Pulmonary artery endothelial cell (primary cell): ENCODE measurements at regions not wholly inside any gene's neighbourhood (a gene's known extent, or its start where the extent isn't known, plus 50 kb on each side); places are given as distances from the start of the nearest gene placed in this dataset.
"Not testable (repeated sequence)": the region's sequence is repeated elsewhere in the genome, so short reads cannot be mapped to it uniquely, and the experiment has no call there.

ENCODE experiments used
- DNase-seq: peaks from one replicate; pipeline ENCODE4 v3.0.0-alpha.2; 2011; ENCODE audit warnings: low read depth, low spot score

DNA sequence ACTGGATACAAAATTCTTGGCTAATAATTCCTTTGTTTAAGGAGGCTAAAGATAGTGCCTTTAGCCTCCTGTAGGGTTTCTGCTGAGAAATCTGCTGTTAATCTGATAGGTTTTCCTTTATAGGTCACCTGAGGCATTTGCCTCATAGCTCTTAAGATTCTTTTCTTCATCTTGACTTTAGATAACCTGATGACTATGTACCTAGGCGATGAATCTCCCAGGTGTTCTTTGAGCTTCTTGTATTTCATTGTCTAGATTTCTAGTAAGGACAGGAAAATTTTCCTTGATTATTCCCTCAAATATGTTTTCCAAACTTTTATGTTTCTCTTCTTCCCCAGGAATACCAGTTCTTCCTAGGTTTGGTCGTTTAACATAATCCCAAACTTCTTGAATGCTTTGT, 479.4 kb upstream of the MAN1A1 start:
- no peak for DNase-seq

DNA sequence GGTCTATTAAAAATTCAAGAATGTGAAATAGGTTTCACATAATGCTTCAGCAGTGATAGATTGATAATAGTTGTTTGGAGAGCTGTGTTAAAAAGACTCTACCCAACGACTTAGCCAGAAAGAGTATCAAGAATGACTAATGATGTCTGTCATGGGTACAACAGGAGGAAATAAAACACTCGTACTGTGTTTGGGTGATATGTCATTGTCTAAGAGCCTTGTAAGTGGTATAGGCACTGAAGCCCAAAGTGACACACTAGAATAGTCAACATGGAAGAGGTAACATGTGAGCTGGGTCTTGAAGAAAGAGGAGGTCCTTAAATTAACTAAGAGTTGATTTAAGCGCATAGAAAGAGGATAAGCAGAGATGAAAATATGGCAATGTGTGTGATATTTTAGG, 471.8 kb upstream of the MAN1A1 start:
- DNase-seq, result no peak

DNA sequence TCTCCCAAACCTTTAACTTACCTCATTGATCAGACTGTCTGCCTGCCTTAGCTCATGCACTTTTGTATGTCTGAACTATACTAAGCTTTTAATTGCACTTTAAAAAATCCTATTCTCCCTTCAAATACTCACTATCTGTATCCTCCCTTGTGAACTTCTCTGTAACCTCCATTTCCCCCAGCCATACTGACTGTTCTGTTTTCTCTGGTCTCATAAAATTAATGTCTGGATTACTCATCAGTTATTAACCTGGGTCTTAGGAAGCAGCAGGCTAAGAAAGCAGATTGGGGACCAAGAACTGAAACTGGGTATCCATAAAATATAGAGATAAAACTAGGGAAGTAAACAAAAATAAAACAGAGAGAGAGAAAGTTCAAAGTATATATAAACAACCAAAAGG, 469.3 kb upstream of the MAN1A1 start:
- DNase-seq, result no peak

DNA sequence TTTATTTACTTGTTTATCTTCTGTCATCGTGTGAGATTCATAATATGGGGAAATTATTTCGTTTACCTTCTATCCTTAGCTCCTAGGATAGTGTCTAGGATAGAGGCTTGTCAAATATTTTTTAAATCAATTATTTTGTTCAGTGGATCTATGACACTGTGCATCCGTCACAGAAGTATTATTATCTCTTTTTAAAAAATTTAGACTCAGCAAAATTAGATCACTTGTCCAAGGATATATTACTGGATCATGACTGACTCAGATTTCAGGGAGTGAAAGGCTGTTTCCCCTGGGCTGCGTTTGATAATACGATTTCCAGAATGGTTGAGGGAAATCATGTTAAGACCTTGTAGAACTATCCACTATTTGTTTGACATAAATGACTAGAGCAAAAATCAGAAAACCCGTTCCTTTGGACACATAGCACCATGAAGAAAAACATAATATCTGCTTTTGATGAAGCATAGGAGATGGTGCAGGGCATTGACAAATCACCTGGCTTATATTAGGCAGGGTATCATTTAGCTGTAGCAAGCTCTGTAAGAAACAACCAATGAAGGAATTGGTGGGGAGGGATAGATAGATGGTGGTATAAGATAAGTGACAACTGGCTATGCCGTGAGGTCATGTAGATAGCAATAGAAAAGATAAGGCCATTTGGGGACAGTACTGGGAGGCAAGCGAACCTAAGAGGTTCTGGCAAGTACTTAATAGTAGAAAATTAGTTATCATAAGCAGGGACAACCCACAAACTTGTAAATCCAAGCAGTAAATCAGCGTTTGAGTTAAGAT, 465.2 kb upstream of the MAN1A1 start:
- no peak for DNase-seq

DNA sequence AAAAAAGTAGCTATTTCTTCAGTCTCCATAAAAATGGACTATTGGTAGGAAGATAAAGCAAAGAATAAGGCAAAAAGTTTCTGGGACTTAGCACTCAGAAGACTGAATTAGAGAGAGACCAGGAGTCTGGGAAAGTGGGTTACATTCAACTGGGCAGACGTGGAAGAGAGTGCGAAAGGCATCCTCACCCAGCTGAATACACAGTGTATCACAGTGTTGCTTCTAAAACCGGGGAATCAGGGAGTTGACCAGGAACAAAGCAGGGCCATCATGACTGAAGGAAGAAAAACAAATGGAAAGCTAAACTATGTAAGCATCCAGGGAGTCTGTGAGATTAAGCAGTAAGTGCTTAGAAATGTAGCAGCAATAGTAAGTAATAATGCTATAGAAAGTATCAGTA, 452.9 kb upstream of the MAN1A1 start:
- DNase-seq, result no peak

DNA sequence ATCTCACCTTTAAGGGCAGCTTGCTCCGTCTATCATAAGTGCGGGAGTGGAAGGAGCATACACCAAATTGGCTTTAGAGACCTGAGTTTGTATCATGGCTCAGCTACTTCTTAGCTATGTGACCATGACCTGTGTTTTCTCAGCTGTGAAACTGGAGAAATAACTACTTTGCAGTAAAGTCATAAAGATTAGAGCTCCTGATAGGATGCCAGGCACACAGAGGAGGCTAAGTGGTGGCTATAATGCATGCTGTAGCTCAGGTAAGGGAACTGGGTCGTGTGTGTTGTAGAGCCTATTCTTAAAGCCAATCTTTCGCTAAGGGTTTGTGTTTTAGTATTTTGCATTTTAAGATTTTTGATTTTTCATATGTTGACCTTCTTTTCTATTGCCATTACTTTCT, 451.5 kb upstream of the MAN1A1 start:
- no peak for DNase-seq

DNA sequence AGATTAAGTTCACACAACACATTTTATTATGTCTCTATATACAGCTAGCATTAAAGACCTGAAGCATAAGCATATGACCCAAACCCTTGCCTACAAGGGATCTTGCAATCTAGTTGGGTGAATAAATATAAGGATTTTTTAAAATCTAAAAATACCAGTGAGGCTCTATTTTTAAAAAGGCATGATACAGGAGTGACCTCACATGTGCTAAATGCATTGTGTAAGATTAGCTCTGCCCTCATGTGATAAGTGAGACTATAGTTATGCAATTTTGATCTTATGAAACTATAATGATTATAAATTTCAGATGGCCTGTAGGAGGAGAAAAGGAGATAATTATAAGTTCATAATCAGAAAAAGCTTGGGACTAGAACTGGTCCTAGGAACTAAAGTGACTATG, 451.0 kb upstream of the MAN1A1 start:
- DNase-seq, result no peak

DNA sequence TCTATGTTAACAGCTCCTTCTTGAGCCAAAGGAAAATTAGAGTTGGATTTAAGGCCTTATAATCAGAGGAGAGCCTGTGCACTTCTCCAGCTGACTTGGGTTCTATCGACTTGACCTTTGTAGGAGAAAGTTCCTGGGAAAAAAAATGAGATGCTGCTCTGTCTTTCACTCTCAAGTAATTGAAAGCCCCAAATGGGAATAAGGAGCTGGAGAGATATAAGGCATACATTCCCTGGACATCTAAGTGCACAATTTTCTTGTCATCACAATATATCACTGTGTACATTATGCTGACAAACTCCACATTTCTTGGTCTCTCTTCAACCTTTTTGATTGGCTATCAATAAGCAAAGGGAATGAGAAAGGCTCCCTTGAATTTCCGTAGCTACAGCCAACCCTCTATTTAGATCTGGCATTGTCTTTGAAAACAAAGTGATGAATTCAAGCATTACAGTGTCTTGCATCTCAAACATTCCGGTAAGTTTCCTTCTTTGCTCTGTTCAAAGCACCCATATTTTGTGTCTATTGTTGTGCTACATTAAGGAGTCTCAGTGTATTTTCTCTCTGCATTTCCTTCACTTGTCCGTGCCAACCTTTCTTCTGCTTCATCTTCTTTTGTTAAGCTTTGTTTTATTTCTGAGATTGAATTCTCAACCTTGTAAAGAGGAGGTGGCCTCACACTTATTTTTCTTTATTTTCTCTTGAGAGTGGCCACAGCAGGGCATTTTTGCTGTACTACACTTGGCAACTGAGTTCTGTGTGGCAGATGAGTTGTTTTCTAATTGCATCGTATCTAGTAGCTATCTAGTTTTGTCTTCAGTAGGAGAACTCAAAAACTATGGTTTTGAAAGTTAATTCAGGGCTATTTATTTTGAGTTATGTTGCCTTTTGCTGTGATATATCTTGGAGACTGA, 450.3 kb upstream of the MAN1A1 start:
- DNase-seq, result no peak

DNA sequence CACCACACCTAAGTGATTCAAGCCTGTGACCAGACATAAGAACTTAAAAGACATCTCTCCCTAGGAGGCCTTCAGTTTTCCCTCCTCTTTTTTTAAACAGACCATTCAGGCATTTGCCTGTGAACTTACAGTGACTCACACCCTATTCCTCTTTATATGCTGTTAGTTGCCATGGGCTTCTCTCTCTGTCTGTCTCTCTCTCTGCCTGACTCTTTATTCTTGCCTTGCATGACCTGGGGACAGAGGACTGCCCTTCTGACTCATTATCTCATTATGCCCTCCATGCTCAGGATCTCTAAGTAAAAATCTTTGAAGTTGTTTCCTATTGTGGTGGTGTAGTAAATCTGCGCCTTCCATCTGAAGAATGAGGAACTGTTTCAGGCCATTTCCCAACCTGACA, 442.2 kb upstream of the MAN1A1 start:
- no peak for DNase-seq

DNA sequence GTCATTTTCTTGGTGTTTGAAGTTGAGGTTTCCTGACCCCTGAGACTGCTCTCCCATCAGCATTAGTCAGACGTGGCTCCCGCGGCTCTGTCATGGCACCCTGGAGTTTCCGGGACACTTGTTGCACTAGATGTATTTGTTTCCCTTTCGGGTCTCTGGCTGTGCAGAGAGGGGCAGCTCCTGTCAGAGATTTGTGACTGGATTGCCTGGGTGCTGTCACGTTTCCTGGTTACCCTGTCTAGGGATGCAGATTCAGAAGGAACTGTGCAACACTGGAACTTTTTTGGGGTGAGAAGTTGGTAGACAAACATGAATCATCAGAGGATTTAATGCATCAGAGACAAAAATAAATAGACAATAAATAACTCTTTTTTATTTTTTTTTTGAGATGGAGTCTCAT, 431.8 kb upstream of the MAN1A1 start:
- no peak for DNase-seq

DNA sequence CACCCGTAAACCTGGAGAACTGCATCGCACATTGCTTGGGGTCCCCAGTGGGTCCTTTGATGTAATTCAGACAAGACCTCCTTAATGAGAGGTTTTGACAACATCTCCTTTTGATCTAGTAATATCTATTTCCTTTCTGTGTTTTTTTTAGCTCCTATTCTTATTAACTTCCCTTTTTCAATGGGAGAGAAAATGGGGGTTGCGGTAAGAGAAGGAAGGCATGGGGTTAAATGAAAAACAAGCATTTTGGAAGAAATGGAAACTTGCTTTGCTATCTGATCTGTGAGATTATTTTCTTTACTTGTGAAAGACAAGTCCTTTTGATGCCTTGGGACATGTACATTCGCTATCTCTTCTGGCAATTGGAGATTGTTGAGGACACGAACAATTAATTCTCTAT, 418.6 kb upstream of the MAN1A1 start:
- no peak for DNase-seq

DNA sequence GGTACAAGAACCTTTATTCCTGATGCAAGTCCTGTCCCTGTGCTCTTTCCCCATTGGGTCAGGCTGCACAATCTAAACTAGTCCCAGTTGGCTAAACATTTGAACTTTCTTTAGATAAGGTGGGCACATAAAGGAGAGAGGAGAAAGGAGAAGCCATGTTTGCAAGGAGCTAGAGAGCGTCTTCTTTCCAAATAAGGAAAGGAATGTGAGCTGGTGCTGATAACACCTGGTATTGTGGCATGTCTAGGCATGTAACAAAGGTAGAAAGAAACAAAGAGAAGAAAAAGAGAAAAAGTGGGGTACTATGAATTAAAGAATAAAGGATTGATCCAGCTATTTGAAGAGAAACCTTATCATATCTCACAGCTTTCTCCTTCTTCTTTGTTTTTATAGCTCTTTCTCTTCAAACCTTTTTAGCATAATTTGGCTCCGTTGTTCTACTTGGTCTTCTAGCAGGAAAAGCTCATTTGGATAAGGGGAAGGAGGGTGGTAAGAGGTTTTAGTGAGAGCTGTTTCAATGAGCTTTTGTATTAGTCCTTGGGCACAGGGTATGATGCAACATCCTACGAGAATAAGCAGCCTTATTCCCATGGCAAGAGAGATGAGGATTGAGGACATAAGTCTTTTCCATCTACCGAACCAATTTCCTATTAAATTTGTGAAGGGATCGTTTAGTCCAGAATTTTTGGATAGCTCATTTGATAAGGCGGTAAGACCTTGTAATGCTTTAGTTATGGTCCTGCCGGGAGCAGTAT, 415.5 kb upstream of the MAN1A1 start:
- no peak for DNase-seq

DNA sequence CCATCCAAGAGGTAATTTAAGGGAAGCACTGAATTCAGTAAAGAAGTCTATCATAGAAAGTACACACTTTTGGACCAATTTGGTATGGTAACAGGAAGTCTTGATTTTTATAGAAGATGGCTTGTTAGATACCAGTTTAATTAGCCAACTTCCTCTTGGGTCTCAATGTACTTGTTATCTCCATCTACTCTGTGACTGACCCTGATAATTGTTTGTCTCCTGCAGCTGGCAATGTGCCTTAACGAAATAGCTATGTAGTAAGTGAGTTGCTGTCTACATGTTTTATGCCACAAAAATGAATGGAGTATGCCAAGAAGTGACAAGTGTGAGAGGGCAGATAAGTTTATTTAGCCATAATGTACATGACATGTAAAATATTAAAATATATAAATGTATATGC, 410.5 kb upstream of the MAN1A1 start:
- no peak for DNase-seq

DNA sequence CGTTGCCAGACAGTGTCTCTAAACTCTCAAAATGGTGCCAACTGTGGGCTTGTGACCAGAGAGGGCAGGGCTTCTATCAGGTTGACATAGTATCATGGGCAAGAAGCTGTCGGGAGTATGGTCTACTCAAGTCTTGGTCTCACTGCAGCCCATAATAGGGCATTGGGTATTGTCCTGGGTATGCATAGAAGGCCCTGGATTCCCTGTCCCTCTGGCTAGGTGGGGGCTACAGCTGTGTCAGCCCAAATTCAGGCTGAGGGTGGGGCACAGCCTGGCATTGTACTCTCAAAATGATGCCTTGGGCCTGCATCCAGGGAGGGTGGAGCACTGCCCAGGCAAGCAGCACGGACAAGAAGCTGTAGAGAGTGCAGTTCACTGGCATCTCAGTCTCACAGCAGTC, 408.8 kb upstream of the MAN1A1 start:
- no peak for DNase-seq

DNA sequence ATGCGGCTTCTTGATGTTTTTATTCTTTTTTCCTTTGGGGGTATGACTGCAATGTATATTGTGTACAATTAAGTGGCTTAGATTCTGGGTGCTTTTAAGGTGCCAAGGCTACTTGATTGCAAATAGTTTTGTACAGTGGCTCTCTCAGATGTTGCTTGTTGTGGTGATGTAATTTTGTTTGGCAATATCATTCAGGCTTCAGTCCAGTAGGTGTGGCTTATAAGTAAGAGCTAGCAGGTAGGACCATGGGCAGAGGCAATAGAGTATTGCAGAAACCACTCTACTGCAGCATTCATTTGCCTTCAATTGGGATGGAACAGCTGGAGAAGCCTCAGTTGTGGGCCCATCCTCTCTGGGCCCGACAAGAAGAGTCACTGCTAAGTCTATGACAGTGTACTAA, 407.9 kb upstream of the MAN1A1 start:
- no peak for DNase-seq

DNA sequence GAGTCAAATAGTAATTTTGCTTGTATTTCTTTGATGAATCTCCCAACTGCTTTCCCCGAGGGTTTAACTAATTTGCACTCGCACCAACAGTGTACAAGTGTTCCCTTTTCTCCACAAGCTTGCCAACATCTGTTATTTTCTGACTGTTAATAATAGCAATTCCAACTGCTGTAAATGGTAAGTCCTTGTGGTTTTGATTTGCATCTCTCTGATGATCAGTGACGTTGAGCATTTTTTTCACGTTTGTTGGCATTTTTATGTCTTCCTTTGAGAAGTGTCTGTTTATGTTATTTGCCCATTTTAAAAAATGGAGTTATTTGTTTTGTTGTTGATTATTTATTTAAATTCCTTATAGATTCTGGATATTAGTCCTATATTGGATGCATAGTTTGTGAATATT, 399.8 kb upstream of the MAN1A1 start:
- no peak for DNase-seq

DNA sequence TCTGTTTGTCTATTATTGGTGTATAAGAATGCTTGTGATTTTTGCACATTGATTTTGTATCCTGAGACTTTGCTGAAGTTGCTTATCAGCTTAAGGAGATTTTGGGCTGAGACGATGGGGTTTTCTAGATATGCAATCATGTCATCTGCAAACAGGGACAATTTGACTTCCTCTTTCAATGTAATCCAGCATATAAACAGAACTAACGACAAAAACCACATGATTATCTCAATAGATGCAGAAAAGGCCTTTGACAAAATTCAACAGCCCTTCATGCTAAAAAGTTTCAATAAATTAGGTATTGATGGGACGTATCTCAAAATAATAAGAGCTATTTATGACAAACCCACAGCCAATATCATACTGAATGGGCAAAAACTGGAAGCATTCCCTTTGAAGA, 399.0 kb upstream of the MAN1A1 start:
- not testable (repeated sequence) for DNase-seq

DNA sequence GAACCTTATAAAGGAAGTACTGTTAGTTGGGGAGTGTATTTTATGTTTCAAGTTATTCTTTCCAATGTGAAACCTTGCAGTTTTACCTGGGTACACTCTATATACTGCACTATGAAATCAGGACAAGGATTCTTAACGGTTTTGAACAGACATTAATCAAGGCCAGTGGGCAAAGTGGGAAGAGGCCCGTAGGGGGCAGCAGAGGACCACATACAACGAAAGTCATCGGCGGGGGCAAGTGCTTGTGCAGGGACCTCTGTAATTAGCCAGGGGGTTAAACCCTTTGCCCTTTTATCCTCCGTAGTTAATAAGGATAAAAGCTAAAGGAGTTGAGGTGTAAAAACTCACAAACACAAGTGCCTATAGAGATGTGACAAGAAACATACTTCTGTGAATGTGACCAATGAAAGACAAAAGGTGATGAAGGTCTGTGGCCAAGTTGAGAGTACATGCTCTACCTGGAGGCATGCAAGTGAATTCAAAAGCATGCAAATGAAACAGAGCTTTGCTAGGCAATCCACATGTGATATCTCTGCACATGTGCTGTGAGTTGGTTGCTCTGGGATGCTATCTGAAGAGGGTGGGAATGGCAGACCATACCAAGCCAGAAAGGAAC, 392.7 kb upstream of the MAN1A1 start:
- no peak for DNase-seq

DNA sequence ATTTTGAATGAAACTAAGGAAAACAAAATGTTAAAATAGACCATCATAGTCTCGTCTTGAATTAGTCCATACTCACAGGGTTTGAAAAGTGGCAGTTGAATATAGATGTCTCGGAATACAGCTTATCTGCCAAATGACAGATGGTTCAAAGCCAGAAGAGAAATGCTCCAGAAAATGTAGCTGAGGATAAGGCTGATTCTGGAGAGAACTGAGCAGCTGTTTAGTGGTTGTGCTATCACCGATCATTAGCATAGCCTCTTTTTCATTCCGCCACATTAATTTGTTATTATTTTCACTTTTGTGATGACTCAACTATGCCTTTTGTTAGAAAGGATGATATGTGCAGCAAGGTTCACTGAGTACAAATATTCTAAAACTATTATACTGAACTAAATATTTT, 390.2 kb upstream of the MAN1A1 start:
- no peak for DNase-seq

DNA sequence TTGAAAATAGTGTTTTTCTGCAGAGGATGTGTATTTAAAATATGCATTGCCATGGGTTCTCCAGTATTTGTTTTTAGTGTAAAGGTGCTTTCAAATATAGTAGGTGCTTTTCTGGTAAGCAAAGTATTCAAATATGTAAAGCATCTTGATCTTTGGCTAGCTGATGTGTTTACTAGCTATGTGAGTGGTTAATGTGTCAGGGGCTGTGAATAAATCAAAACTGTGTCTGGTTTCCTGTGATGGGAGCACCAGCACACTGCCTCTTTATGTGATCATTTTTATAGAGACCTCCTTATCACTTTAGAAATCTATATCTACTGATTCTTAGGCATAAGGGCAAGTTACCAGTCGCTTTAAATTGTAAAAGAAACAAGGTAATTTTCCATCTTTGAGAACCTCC, 388.9 kb upstream of the MAN1A1 start:
- DNase-seq, result no peak

DNA sequence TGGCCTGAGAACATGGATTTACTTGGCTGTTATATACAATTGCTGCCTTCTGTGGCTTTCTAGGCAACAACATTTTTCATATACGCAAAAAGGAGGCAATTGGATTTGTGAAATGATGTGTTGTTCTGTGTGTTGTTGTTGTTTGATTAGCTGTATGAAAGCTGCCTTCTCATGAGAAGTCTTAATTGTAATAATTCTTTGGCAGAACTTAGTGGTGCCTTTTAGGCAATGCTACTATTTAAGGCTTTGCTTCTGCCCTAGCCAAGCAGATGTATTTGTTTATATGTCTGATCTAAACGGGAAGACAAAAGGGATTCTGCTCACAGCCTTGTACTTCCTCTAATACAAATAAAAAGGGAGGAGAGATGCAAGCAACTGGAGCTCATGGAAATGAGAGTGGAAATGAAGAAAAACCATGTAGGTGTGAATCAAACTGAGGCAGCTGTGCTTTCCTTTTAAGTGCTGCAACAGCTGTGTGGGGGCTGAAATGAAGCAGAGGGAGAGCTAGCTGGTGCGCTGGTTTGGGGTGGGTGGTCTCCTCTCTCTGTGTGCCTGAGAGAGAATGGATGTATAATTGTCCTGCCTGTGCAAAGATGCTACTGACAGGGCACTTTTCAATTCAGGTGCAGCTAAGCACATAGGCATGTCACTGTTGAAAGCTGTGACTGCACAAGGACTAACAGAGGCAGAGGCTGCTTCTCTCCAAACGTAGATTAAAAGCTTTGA, 386.9 kb upstream of the MAN1A1 start:
- DNase-seq, result no peak
